Loucy (cell line): ENCODE measurements at regions not wholly inside any gene's neighbourhood (a gene's known extent, or its start where the extent isn't known, plus 50 kb on each side); places are given as distances from the start of the nearest gene placed in this dataset.

Source experiments
- H2AFZ ChIP-seq: fragments of 200-600 bp; sonication (generic); 2 replicates; pipeline ENCODE4 v1.6.0; 2016; ENCODE audit warnings: antibody characterized with exemption, mild to moderate bottlenecking, low read length, moderate library complexity
- H3F3A ChIP-seq: fragments of 200-600 bp; 2 replicates; pipeline ENCODE4 v1.6.0; 2016; ENCODE audit warnings: antibody characterized with exemption, low read depth, mild to moderate bottlenecking
- H3K27me3 ChIP-seq: fragments of 200-600 bp; sonication (generic); 2 replicates; pipeline ENCODE4 v1.6.1; 2014; ENCODE audit warnings: low read length, mild to moderate bottlenecking; ENCODE audit not compliant: insufficient read depth, poor library complexity, severe bottlenecking
- H3K36me3 ChIP-seq: fragments of 200-600 bp; sonication (generic); 2 replicates; pipeline ENCODE4 v1.6.1; 2016; ENCODE audit warnings: low read length; ENCODE audit not compliant: insufficient read depth
- H3K4me1 ChIP-seq: fragments of 200-600 bp; sonication (generic); 2 replicates; pipeline ENCODE4 v1.5.1; 2014; ENCODE audit warnings: low read length, mild to moderate bottlenecking; ENCODE audit not compliant: insufficient read depth, poor library complexity, severe bottlenecking
- H3K4me2 ChIP-seq: fragments of 200-600 bp; sonication (generic); 2 replicates; pipeline ENCODE4 v1.6.0; 2014; ENCODE audit warnings: antibody characterized with exemption, low read length, low read depth, mild to moderate bottlenecking; ENCODE audit not compliant: poor library complexity, severe bottlenecking
- H3K4me3 ChIP-seq: fragments of 200-600 bp; sonication (generic); 2 replicates; pipeline ENCODE4 v1.5.1; 2014; ENCODE audit warnings: low read length, mild to moderate bottlenecking, mixed read lengths; ENCODE audit not compliant: poor library complexity, severe bottlenecking
- H3K79me2 ChIP-seq: fragments of 200-600 bp; sonication (generic); 2 replicates; pipeline ENCODE4 v1.6.1; 2014; ENCODE audit warnings: low read length; ENCODE audit not compliant: insufficient read depth
- H3K9ac ChIP-seq: fragments of 200-600 bp; sonication (generic); 2 replicates; pipeline ENCODE4 v1.6.0; 2014; ENCODE audit warnings: mild to moderate bottlenecking, low read depth, low read length, moderate library complexity; ENCODE audit not compliant: poor library complexity, severe bottlenecking
- H3K9me2 ChIP-seq: fragments of 200-600 bp; sonication (generic); replicated peaks from 2 replicates; pipeline ENCODE4 v1.6.1; 2016; ENCODE audit warnings: low read depth, low read length, mixed read lengths
- H3K9me3 ChIP-seq: fragments of 200-600 bp; sonication (generic); 2 replicates; pipeline ENCODE4 v1.6.1; 2014; ENCODE audit warnings: mild to moderate bottlenecking, antibody characterized with exemption, low read length, low read depth; ENCODE audit not compliant: insufficient read depth
- H4K20me1 ChIP-seq: fragments of 200-600 bp; sonication (generic); 2 replicates; pipeline ENCODE4 v1.6.0; 2014; ENCODE audit warnings: antibody characterized with exemption, low read length, mild to moderate bottlenecking; ENCODE audit not compliant: insufficient read depth, poor library complexity, severe bottlenecking
- CTCF ChIP-seq: fragments of 200-600 bp; sonication (generic); conservative IDR thresholded peaks from 2 replicates; pipeline ENCODE4 v1.5.1; 2014; ENCODE audit warnings: mild to moderate bottlenecking, antibody characterized with exemption, low read length
- EZH2phosphoT487 ChIP-seq: fragments of 200-600 bp; IDR thresholded peaks from 2 replicates; pipeline ENCODE4 v1.6.1; 2018; ENCODE audit warnings: antibody characterized with exemption, mild to moderate bottlenecking, moderate library complexity, borderline replicate concordance

GRCh38 chr10:78739444-78740053 is 329.2 kb upstream of the ZMIZ1 start:
- Histone ChIP-seq H3K36me3 (no peaks in the 10 kb centered on the region), H3F3A (no peaks in the 10 kb centered on the region), H3K4me2 (no peak overlapping the region), H3K9me2 (no peaks in the 10 kb centered on the region), H3K27me3 (no peaks in the 10 kb centered on the region), H3K4me1 (peaks cover 34% of the 10 kb centered on the region), H3K4me3 (no peak overlapping the region), H4K20me1 (no peaks in the 10 kb centered on the region), H3K9me3 (no peaks in the 10 kb centered on the region), H3K9ac (no peak overlapping the region), H3K79me2 (no peaks in the 10 kb centered on the region), H2AFZ (no peak overlapping the region)
- TF ChIP-seq EZH2phosphoT487 (no peak), CTCF (no peak)

GRCh38 chr10:78740976-78741915 is 327.5 kb upstream of the ZMIZ1 start:
- Histone ChIP-seq H3K4me1 (peaks cover 36% of the 10 kb centered on the region), H3K9me2 (no peaks in the 10 kb centered on the region), H3K9ac (no peak overlapping the region), H3F3A (no peaks in the 10 kb centered on the region), H3K4me3 (no peak overlapping the region), H3K36me3 (no peaks in the 10 kb centered on the region), H3K4me2 (no peak overlapping the region), H3K27me3 (no peaks in the 10 kb centered on the region), H2AFZ (no peak overlapping the region), H4K20me1 (no peaks in the 10 kb centered on the region), H3K79me2 (no peaks in the 10 kb centered on the region), H3K9me3 (no peaks in the 10 kb centered on the region)
- TF ChIP-seq EZH2phosphoT487 (no peak), CTCF (no peak)

GRCh38 chr10:78742406-78742729 is 326.4 kb upstream of the ZMIZ1 start:
- no peak for TF ChIP-seq EZH2phosphoT487
- TF ChIP-seq CTCF, result no peak
- Histone ChIP-seq H3K36me3 (no peaks in the 10 kb centered on the region), H3K9ac (peak overlapping the region; percentile 76), H3K27me3 (no peaks in the 10 kb centered on the region), H3K4me3 (peak overlapping the region; percentile 1), H3K79me2 (no peaks in the 10 kb centered on the region), H4K20me1 (no peaks in the 10 kb centered on the region), H3F3A (no peaks in the 10 kb centered on the region), H3K9me3 (no peaks in the 10 kb centered on the region), H3K9me2 (no peaks in the 10 kb centered on the region), H2AFZ (0 out of 2 replicates have a peak overlapping the region, but pooled peaks have one; percentile 3), H3K4me1 (peaks cover 36% of the 10 kb centered on the region), H3K4me2 (peak overlapping the region; percentile 62)
